ENCODE measurements at regions not wholly inside any gene's neighbourhood (a gene's known extent, or its start where the extent isn't known, plus 50 kb on each side); places are given as distances from the start of the nearest gene placed in this dataset.
"Not testable (repeated sequence)": the region's sequence is repeated elsewhere in the genome, so short reads cannot be mapped to it uniquely, and the experiment has no call there.

- Histone ChIP-seq H3K9ac (no peak overlapping the region), H3K4me3 (no peak overlapping the region), H3K27me3 (no peaks in the 10 kb centered on the region), H4K20me1 (ENCODE audit: low read depth) (no peaks in the 10 kb centered on the region), H2AFZ (replicated peaks) (no peak overlapping the region), H3F3A (ENCODE audit: low read depth) (no peaks in the 10 kb centered on the region), H3K4me2 (no peak overlapping the region), H3K27ac (no peak overlapping the region), H3K79me2 (ENCODE audit: low read depth) (no peaks in the 10 kb centered on the region), H3K9me3 (ENCODE audit: low read depth) (no peaks in the 10 kb centered on the region), H3K36me3 (no peaks in the 10 kb centered on the region), H3K4me1 (peaks cover 5% of the 10 kb centered on the region)
- no peaks in the 10 kb centered on the region for H3K9me3 Mint-ChIP-seq
- H3K4me1 Mint-ChIP-seq, result peaks cover 10% of the 10 kb centered on the region
- no peaks in the 10 kb centered on the region for H3K36me3 Mint-ChIP-seq
- no peak overlapping the region for H3K27ac Mint-ChIP-seq
- peaks cover 2% of the 10 kb centered on the region for H3K27me3 Mint-ChIP-seq (ENCODE audit: insufficient read depth, low read depth)
- DNase-seq (ENCODE audit: low spot score), result no peak
- TF ChIP-seq CTCF (IDR thresholded peaks at IDR 0.05), result no peak
- no peak for TF ChIP-seq EZH2 (IDR thresholded peaks at IDR 0.05)
- TF ChIP-seq EZH2phosphoT487 (IDR thresholded peaks at IDR 0.05), result no peak
- no peak overlapping the region for H3K4me3 Mint-ChIP-seq
Measured at GRCh38 chr2:57698935-57699449, 347.6 kb upstream of the VRK2 start.

GRCh38 chr2:57701391-57701791 lies 345.2 kb upstream of the VRK2 start:
- Histone ChIP-seq H3K9me3 (ENCODE audit: low read depth) (no peaks in the 10 kb centered on the region), H3F3A (ENCODE audit: low read depth) (no peaks in the 10 kb centered on the region), H2AFZ (replicated peaks) (peak overlapping the region; percentile 26), H3K79me2 (ENCODE audit: low read depth) (no peaks in the 10 kb centered on the region), H4K20me1 (ENCODE audit: low read depth) (no peaks in the 10 kb centered on the region), H3K27ac (no peak overlapping the region), H3K27me3 (no peaks in the 10 kb centered on the region), H3K9ac (no peak overlapping the region), H3K4me3 (no peak overlapping the region), H3K4me1 (peaks cover 5% of the 10 kb centered on the region), H3K36me3 (no peaks in the 10 kb centered on the region), H3K4me2 (no peak overlapping the region)
- no peak overlapping the region for H3K4me3 Mint-ChIP-seq
- H3K4me1 Mint-ChIP-seq, result peaks cover 8% of the 10 kb centered on the region
- TF ChIP-seq EZH2phosphoT487 (IDR thresholded peaks at IDR 0.05), result no peak
- TF ChIP-seq CTCF (IDR thresholded peaks at IDR 0.05), result peak; percentile 11
- peaks cover 2% of the 10 kb centered on the region for H3K27me3 Mint-ChIP-seq (ENCODE audit: insufficient read depth, low read depth)
- DNase-seq (ENCODE audit: low spot score), result peak; percentile 52
- peak overlapping the region; percentile 40 for H3K27ac Mint-ChIP-seq
- no peaks in the 10 kb centered on the region for H3K36me3 Mint-ChIP-seq
- H3K9me3 Mint-ChIP-seq, result no peaks in the 10 kb centered on the region

DNA sequence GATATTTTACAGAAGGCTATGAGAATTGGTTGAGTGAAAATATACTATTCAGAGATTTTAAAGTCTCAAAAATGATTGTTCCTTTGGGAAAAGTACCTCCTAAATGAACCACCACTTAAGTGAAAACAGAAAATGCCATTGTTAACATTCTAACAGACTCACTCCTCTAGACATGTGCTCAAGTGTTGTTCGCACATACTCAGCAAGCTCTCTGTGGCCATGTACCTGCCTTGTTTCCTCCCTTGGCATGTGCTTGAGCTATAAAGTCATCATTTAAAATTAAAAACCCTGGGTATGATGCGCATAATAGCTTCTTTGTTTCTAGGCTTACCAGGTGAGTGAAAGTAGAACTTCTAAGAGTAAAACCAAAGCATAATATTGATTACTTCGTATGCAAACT lies 343.2 kb upstream of the VRK2 start:
- Histone ChIP-seq H4K20me1 (ENCODE audit: low read depth) (no peaks in the 10 kb centered on the region), H3F3A (ENCODE audit: low read depth) (no peaks in the 10 kb centered on the region), H3K4me2 (no peak overlapping the region), H3K9me3 (ENCODE audit: low read depth) (no peaks in the 10 kb centered on the region), H3K9ac (no peak overlapping the region), H3K27ac (no peak overlapping the region), H2AFZ (replicated peaks) (no peak overlapping the region), H3K36me3 (no peaks in the 10 kb centered on the region), H3K27me3 (no peaks in the 10 kb centered on the region), H3K4me1 (peaks cover 5% of the 10 kb centered on the region), H3K79me2 (ENCODE audit: low read depth) (no peaks in the 10 kb centered on the region), H3K4me3 (no peak overlapping the region)
- DNase-seq (ENCODE audit: low spot score), result no peak
- H3K36me3 Mint-ChIP-seq, result no peaks in the 10 kb centered on the region
- peaks cover 8% of the 10 kb centered on the region for H3K4me1 Mint-ChIP-seq
- no peak overlapping the region for H3K4me3 Mint-ChIP-seq
- H3K27ac Mint-ChIP-seq, result no peak overlapping the region
- no peaks in the 10 kb centered on the region for H3K9me3 Mint-ChIP-seq
- TF ChIP-seq CTCF (IDR thresholded peaks at IDR 0.05) (no peak), EZH2 (IDR thresholded peaks at IDR 0.05) (no peak), EZH2phosphoT487 (IDR thresholded peaks at IDR 0.05) (no peak)
- H3K27me3 Mint-ChIP-seq (ENCODE audit: insufficient read depth, low read depth), result peaks cover 2% of the 10 kb centered on the region

- not testable (repeated sequence) for H3K9me3 ChIP-seq (ENCODE audit: low read depth); H3K9ac ChIP-seq; H3K27me3 Mint-ChIP-seq (ENCODE audit: insufficient read depth, low read depth); DNase-seq (ENCODE audit: low spot score); H3K9me3 Mint-ChIP-seq; H3K79me2 ChIP-seq (ENCODE audit: low read depth); H3K4me3 Mint-ChIP-seq; H3F3A ChIP-seq (ENCODE audit: low read depth); H3K27ac ChIP-seq; H3K27ac Mint-ChIP-seq; H3K36me3 ChIP-seq; H3K36me3 Mint-ChIP-seq; H4K20me1 ChIP-seq (ENCODE audit: low read depth); H3K27me3 ChIP-seq; H3K4me3 ChIP-seq; H3K4me2 ChIP-seq; H2AFZ ChIP-seq (replicated peaks)
- H3K4me1 ChIP-seq, result peaks cover 35% of the 10 kb centered on the region
- H3K4me1 Mint-ChIP-seq, result peaks cover 22% of the 10 kb centered on the region
Measured at GRCh38 chr2:57707794-57708193, 338.8 kb upstream of the VRK2 start.
